ENCODE measurements at regions not wholly inside any gene's neighbourhood (a gene's known extent, or its start where the extent isn't known, plus 50 kb on each side); places are given as distances from the start of the nearest gene placed in this dataset.
"Not testable (repeated sequence)": the region's sequence is repeated elsewhere in the genome, so short reads cannot be mapped to it uniquely, and the experiment has no call there.

DNA sequence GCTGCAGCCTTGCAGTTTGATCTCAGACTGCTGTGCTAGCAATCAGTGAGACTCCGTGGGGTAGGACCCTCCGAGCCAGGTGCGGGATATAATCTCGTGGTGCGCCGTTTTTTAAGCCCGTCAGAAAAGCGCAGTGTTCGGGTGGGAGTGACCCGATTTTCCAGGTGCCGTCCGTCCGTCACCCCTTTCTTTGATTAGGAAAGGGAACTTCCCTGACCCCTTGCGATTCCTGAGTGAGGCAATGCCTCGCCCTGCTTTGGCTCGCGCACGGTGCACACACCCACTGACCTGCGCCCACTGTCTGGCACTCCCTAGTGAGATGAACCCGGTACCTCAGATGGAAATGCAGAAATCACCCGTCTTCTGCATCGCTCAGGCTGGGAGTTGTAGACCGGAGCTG lies 203.2 kb downstream of the SNCAIP start:
- DNase-seq (ENCODE audit: missing footprints); ATAC-seq; intact Hi-C loops (cut with DNase I): not testable (repeated sequence)

DNA sequence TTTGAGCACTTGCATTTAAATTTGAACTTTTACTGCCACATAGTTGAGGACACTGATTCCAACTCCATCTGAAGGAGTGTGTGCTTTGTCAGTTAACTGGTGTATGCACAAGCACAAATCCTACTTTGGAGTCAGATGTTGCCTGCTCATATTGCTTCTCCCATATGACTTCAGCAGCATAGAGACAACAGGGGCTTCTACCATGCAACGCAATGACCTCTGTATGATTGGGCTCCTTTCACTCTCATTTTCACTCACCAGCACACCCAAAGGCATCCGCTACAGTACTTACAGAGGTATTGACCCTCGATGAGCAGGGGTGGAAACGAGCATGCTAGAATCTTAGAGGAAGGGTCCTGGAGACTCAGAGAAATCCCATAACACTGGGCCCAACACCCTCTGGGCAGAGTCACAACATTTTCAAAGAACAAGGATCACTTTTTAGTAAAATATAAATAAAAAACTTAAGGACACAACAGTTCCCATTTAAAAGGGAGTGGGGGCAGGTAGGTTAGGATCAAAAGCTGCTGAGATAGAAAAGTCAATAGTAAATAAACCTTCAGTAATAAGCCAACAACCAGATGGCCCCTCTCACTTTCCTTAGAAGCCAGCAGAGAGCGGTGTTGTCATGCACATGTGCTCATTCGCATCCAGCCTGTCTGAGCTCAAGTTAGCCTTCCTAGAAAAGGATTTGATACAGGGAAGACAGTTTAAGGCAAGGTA lies 203.8 kb downstream of the SNCAIP start:
- DNase-seq (ENCODE audit: missing footprints) = no peak
- peak; percentile 72 for ATAC-seq
- intact Hi-C loops (cut with DNase I) = no loop called here

DNA sequence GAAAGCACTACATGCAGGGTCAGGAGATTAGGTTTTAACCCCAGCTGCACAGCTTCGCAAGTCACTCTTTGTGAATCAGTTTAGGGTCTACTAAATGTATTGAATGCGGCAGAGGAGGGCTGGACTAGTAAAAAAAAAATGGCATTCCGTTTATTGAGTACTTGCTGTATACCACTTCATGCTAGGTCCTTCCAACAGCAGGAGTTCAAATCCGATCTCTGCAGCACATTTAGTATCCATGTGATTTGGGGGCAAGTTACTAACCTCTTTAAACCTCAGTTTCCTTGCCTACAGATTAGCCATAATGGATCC lies 204.4 kb downstream of the SNCAIP start:
- no peak for ATAC-seq
- intact Hi-C loops (cut with DNase I) = no loop called here
- DNase-seq (ENCODE audit: missing footprints) = no peak

DNA sequence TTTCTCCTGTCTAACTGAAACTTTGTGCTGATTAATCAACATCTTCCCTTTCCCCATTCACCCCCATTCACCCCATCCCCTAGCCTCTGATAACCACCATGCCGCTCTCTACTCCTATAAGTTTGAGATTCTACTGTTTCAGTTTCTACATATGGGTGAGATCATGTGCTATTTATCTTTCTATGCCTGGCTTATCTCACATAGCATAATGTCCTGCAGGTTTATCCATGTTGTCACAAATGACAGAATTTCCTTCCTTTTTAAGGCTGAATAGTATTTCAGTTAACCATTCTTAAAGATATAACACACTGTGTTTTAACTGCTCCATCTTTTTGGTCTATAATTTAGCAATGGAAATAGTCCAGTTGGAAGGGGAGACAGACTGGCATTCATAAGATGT lies 205.1 kb downstream of the SNCAIP start:
- DNase-seq (ENCODE audit: missing footprints) (no peak), ATAC-seq (no peak)
- intact Hi-C loops (cut with DNase I) = no loop called here

DNA sequence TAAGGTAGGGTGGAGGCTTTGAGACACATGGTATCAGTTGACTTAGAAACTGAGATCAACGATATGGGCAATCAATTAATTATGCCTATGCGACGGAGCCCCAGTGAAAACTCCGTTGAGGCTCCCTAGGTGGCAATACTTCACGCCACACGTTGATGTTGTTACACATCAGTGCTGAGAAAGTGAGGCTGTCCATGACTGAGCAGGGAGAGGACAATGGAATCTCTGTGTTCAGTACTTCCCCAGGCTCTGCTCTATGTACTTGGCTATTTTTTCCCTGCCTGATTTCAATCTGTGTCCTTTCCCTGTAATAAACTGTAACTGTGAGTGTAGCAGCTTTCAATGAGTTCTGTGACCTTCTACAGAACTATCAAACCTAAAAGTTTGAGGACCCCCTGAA lies 211.7 kb downstream of the SNCAIP start:
- ATAC-seq (no peak), DNase-seq (ENCODE audit: missing footprints) (no peak)
- intact Hi-C loops (cut with DNase I) = no loop called here

DNA sequence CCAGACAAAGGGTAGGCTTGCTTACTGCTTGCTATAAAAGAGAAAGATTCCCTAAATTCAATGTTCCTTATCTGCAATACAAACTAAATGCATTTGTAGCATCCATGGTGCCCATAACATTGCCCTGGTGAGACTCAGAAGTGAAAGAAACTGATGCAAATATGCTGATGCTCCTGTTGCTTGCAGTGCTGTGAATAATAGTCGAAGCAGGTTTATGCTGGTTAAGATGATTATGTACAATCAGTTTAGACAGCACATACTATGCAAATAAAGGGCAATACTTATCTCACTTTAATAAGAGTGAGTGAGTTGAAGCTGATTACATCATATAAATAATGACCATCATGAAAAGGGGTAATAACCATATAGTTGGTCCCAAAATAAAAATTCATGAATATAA lies 215.5 kb downstream of the SNCAIP start:
- DNase-seq (ENCODE audit: missing footprints) (no peak), ATAC-seq (no peak)
- intact Hi-C loops (cut with DNase I) = no loop called here

DNA sequence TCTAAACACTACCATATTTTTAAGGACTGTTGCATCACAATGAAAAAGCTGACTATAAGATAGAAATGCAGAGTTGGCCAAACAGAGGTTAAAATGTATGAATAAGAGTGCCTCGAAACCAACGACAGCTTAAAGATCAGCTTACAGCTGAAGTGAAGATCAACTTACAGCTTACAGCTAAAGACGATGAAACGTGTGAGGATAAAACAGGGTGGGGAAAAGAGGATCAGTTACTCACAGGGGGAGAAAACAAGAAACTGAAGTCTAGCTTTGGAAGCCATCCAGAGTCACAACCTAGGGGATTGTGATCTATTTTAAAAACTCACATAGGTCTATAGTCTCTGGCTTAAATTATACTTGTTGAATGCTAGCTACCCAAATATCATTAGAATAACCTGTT lies 220.0 kb downstream of the SNCAIP start:
- intact Hi-C loops (cut with DNase I) = no loop called here
- DNase-seq (ENCODE audit: missing footprints) (no peak), ATAC-seq (no peak)

DNA sequence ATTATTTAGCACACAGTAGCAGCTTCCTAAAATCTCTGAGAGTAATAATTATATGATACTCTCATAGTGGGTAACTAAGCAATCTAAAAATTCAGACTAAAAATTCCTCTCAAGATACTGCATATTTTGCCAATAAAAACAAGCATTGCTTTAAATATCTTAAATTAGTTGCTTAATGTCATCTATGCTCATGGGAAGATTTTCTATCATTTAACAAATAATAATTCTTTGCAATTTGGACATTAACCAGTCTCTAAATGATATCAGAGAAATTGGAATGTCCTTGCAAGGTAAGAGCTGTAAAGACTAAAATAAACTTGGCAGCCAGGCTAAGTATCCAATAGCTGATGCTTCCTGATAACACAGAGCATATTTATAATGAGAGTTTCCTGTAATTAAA lies 221.8 kb downstream of the SNCAIP start:
- intact Hi-C loops (cut with DNase I) = no loop called here
- DNase-seq (ENCODE audit: missing footprints) (no peak), ATAC-seq (no peak)

DNA sequence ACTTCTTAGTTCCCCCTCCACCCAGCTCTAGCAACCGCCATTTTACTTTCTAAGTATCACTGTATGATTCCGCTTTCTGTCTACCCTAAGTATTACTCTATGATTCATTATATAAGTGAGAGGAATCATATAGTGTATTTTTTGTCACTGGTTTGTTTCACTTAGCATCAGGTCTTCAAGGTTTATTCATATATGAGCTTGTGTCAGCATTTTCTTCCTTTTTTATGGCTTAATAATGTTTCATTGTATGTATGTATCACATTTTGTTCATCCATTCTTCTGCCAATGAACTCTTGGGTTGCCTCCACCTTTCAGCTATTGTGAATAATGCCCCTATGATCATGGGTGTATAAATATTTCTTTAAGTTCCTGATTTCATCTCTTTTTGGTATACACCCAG lies 222.8 kb downstream of the SNCAIP start:
- DNase-seq (ENCODE audit: missing footprints) (no peak), ATAC-seq (no peak)
- intact Hi-C loops (cut with DNase I) = no loop called here

DNA sequence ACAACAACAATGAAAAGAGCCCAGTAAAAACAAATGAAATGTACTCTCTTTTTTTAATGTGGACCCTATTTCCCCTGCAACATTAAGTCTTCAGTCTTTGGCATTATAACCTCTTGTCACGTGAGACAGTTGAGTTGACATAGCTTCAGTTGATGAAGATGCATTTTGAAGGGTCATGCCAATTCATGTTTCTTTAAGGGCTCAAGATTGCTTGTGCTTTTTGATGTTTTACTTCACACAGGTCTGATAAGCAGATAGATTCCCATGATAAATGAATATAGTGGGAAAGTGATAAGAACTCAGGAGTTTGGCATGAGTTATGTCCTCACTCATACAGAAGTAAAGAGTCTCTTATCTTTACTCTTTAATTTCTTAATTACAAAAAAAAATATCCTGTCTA lies 229.4 kb downstream of the SNCAIP start:
- intact Hi-C loops (cut with DNase I) = no loop called here
- DNase-seq (ENCODE audit: missing footprints) (no peak), ATAC-seq (no peak)

DNA sequence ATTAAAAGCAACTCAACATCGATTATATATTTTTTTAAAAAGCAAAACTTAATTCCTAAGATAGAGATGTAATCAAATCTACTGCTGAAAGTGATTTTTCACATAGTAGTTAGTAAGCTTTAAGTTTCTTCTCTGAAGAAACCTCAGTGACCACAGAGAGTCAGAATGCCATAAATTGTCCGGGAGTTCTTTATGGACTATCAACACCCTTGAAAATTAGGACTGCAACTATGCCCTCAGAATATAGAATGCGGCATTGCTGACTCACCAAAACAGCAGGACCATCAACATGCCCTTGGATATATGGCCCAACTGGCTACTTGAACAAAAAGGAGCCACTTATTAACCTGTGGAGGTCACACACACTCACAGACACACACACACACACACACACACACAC lies 228.9 kb upstream of the SNX2 start:
- intact Hi-C loops (cut with DNase I) = no loop called here
- no peak for ATAC-seq

DNA sequence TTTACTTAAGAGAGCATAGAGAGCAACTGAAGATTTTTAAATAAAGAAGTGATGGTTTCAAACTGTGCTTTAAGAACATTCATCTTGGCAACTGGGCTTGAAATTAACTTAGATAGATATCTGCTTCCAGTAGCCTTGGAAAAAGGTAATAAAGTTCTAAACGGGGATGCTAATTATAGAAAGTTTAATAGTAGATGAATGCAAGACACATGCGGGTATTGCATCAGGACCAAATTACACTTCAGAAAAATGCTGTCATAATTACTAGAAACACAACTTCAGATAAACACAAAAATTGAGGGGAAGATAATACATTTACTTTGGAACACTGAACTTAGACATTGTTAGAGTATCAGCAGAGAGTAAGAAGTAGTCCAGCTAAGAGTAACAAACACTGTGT lies 227.7 kb upstream of the SNX2 start:
- intact Hi-C loops (cut with DNase I) = no loop called here
- ATAC-seq (no peak), DNase-seq (ENCODE audit: missing footprints) (no peak)

More for the DNA sequence above, 228.9 kb upstream of the SNX2 start:
- no peak for DNase-seq (ENCODE audit: missing footprints)

DNA sequence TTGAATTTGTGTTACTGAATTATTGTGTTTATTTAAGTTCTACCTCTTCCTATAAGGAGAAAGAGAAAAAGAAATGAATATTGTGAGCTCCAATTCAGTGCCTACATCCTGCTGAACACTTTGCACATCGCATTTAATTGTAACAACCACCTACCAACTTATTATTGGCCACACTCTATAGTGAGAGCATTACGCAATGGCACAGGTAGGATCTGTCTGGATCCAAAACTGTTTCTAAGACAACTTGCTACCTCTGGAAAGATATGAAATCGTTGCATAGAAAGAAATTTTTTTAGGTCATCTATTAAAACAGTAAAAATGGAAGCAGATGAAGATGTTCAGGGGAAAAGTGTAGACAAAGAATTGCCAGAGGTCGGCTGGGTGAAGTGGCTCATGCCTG lies 227.2 kb upstream of the SNX2 start:
- intact Hi-C loops (cut with DNase I) = no loop called here
- no peak for DNase-seq (ENCODE audit: missing footprints)
- ATAC-seq = no peak

DNA sequence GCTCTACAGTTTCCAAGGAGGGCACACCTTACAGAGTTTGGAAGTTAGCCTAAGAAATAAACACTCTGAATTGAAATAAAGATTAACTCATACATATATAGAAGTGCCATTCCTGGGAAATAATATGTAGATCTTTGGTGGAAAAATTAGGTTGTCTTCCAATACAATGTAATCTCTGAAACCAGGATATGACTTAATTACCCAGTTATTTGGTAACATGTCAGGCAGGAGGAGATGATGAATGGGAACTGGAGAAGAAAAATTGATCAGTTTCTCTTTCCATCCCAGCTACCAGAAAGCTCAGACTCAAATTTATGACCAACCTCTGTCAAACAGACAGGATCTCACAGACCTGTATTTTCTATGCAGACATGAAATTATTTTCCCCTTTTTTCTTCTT lies 215.2 kb upstream of the SNX2 start:
- intact Hi-C loops (cut with DNase I) = no loop called here
- DNase-seq (ENCODE audit: missing footprints) (no peak), ATAC-seq (no peak)

DNA sequence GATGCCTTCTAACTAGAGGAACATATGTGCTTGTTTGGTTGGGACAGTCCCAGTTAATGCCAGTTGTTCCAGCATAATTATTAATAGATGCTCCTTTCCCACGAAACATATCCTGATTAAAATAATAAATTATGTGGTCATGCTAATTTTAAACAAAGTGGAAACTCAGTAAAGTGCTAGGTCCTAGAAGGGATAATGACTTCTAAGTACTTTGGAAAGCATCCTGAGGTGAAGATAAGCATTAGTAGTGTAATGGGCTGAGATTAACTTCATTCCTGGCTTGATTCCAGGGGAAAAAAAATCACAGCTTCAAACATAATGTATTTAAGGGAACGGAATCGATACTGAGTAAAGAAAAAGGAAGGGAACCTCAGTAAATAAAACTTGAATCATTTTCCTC lies 213.7 kb upstream of the SNX2 start:
- intact Hi-C loops (cut with DNase I) = no loop called here
- no peak for DNase-seq (ENCODE audit: missing footprints)
- no peak for ATAC-seq

DNA sequence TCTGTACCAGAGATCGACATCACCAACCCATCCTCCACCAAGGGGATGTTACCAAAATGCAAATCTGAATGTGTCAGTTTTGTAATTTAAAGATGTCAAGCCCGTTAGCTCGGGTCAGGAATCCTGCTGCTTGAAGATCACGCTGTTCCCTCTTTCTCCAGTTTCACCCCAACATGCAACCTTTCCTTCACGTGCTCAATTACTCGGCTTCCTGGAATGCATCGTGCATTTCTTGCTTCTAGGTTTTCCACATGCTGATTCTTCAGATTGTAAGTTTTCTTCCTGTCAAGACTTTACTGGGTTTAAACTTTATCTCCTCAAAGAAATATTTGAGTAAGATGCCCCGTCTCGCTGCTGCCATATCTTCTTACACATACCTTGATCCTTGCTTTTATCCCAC lies 209.5 kb upstream of the SNX2 start:
- ATAC-seq = no peak
- intact Hi-C loops (cut with DNase I) = no loop called here
- no peak for DNase-seq (ENCODE audit: missing footprints)

DNA sequence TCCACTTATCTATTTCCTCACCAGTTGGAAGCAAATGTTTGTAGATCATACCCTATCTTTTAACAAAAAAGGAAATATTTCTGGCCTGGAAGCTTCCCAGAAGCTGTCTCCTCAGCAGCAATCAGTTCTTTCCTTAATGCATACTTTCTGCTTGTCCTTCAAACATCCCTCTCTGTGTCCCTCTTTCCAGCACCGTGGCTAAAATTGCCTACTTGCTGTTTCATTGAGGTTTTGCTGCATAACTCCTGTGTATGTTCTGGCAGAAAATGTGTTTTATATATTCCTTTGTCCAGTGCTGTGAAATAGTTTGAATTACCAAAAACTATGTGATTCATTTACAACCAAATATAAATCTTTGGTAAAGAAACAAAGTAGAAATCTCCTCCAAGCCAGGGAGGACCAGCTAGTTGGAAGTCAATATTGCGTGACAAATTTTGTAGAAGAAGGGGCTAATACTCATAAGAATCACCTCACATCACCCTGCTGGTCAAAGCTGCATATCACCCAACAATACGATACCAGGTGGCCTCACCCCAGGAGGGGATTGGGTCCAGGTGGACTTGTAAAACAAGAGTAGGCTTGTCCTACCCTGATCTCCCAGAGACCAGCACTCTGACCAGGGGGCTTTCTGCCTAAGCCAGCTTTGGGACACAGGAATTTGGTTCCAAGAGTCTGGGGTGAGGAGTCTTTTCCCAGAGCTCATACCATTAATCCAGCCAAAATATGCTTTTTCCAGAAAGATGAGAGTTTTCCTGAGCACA lies 198.4 kb upstream of the SNX2 start:
- no peak for DNase-seq (ENCODE audit: missing footprints)
- no peak for ATAC-seq
- intact Hi-C loops (cut with DNase I) = no loop called here

DNA sequence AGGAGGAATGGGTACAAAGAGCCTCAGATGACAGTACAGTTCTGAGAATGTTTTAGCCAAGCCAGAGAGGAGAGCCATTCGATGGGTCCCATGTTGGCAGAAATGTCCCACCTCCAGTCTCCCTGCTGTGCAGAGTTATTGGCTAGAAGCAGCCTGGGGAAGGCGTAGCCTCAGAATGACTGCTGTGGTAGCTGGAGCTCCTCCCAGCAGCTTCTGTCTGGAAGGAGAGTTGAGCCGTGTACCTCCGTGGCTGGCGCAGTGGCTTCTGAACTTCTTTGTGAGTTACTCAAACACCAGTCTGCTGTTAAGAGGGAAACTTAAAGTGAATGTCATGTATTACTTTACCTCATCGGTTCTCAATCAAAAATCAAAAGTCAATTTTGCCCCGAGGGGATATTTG lies 193.3 kb upstream of the SNX2 start:
- intact Hi-C loops (cut with DNase I) = no loop called here
- no peak for ATAC-seq

DNA sequence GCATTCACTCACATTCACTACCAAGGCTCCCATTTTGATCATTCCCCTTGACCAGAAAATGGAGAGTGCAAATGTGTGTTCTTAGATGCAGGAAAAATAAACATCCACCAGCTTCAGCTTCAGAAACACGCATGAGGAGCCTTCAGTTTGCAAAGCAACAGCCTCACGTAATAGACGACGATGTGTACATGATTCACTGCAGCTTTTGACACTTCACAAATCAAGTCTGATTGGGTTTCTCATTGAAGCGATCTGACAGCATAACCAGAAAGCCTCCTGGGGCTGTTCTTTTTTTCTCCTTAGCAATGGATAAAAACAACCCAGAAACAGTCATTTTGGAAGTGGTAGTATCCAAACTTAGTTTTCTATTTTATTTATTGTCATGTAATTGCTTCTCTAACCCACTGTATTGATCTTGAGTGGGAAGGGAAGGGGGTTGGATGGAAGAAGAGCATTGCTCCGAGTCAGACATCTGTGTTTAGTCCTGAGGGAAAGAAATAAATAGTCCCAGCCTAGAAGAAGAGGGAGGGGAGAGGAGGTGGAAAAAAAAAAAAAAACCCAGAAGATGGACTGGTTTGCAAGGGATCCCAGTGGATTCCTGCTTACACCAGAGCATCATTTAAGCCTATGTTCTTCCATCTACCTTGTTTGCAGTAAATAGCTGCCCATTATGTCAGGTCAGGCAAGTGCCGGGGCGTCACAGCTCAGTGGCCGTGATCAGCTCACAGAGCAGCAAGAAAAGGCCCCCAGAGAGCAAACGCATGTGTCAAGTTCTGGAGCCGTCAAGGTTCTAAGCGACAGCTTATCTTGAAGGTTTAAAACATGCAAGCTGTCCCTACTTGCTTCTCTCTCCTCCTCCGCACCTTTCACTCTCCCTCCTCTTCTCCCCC lies 190.2 kb upstream of the SNX2 start:
- DNase-seq (ENCODE audit: missing footprints) = no peak

More for the DNA sequence above, 193.3 kb upstream of the SNX2 start:
- no peak for DNase-seq (ENCODE audit: missing footprints)

DNA sequence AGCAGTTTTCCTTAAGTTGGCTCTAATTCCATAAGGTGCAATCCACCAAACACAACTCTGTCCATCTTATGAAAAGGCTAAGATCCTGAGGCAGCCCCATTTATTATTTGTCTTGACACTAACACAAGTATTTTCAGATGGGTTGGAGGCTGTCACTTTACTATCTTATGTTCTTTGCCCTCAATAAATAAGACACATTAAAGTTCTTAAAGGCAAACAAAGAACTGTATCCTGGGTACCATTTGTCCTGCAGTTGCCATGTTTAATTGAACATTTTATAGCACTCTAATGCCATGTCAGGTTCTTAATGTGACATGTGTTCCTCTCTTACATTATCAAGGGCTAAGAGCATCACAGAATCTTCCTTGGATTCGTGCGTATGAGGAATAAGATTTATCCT lies 189.5 kb upstream of the SNX2 start:
- ATAC-seq (no peak), DNase-seq (ENCODE audit: missing footprints) (no peak)
- intact Hi-C loops (cut with DNase I) = no loop called here

More for the DNA sequence above, 190.2 kb upstream of the SNX2 start:
- no peak for ATAC-seq
- intact Hi-C loops (cut with DNase I) = no loop called here

All from Right ventricle myocardium inferior (tissue), 1 donor.